ENCODE measurements at regions not wholly inside any gene's neighbourhood (a gene's known extent, or its start where the extent isn't known, plus 50 kb on each side); places are given as distances from the start of the nearest gene placed in this dataset.
"Not testable (repeated sequence)": the region's sequence is repeated elsewhere in the genome, so short reads cannot be mapped to it uniquely, and the experiment has no call there.

DNA sequence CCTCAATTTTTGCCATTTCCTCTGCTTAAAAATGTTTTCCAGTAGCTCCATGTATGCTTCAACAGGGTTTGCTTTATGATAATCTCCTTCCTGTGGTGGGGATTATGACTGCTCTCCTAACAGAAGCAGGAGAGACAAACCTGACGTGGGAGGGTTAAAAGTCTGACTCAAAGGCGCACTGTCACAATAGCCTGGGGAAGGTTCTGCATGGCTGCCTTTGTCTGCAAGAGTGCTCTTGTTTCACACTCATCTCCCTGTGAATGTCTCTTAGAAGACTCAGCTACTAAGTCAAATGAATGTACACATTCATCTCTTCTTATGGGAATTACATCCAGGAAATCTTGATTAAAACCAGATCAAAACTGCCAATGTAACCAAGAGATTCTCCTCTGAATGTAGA lies 90.9 kb upstream of the MTAP start:
- TF ChIP-seq, protein P1, sequence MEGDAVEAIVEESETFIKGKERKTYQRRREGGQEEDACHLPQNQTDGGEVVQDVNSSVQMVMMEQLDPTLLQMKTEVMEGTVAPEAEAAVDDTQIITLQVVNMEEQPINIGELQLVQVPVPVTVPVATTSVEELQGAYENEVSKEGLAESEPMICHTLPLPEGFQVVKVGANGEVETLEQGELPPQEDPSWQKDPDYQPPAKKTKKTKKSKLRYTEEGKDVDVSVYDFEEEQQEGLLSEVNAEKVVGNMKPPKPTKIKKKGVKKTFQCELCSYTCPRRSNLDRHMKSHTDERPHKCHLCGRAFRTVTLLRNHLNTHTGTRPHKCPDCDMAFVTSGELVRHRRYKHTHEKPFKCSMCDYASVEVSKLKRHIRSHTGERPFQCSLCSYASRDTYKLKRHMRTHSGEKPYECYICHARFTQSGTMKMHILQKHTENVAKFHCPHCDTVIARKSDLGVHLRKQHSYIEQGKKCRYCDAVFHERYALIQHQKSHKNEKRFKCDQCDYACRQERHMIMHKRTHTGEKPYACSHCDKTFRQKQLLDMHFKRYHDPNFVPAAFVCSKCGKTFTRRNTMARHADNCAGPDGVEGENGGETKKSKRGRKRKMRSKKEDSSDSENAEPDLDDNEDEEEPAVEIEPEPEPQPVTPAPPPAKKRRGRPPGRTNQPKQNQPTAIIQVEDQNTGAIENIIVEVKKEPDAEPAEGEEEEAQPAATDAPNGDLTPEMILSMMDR (IDR thresholded peaks at IDR 0.05; ENCODE audit: insufficient read depth, low read length, poor library complexity, severe bottlenecking) = no peak
- Histone ChIP-seq H3K27me3 (replicated peaks; ENCODE audit: control insufficient read depth, insufficient read depth, low read length) (no peaks in the 10 kb centered on the region; the same call in 1 of the 2 replicates), H3K36me3 (ENCODE audit: control insufficient read depth, insufficient read depth, low read length) (no peaks in the 10 kb centered on the region), H3K4me3 (replicated peaks; ENCODE audit: low read depth, low read length) (no peak overlapping the region)
- DNase-seq (ENCODE audit: extremely low read depth, insufficient read length) = peak; percentile 13

DNA sequence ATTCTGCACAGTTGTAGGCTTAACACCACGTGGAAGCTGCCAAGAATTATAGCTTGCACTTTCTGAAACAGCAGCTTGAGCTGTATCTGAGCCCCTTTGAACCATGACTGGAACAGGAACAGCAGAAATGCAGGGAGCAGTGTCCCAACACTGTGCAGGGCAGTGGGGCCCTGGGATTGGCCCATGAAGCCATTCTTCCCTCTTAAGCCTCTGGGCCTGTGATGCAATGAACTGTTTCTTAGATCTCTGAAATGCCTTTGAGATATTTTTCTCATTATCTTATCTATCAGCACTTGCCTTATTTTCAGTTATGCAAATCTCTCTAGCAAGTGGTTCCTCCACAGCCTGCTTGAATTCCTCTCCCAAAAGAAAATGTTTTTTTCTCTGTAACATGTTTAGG lies 87.0 kb upstream of the MTAP start:
- Histone ChIP-seq H3K36me3 (ENCODE audit: control insufficient read depth, insufficient read depth, low read length) (no peaks in the 10 kb centered on the region), H3K4me3 (replicated peaks; ENCODE audit: low read depth, low read length) (no peak overlapping the region), H3K27me3 (replicated peaks; ENCODE audit: control insufficient read depth, insufficient read depth, low read length) (no peaks in the 10 kb centered on the region; the same call in 1 of the 2 replicates)
- DNase-seq (ENCODE audit: extremely low read depth, insufficient read length) = no peak
- TF ChIP-seq, protein P1 (IDR thresholded peaks at IDR 0.05; ENCODE audit: insufficient read depth, low read length, poor library complexity, severe bottlenecking) = no peak

DNA sequence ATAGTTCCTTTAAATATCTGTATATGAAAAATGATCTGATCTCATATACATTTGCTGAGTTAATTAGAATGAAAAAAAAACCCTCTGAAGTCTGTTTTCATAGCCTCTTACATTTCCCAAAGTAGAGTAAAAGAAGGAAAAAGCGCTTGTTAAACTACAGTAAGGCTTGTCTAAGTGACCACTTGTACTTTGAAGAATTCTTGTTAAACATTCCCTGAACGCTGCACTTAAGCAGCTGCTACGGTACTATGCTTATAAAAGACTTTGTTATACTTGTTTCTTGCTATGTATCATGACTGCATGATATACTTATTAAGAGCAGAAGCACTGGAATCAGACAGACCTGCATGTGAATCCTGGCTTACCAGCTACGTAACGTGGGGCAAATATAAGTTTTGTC lies 81.7 kb upstream of the MTAP start:
- TF ChIP-seq, protein P1 (IDR thresholded peaks at IDR 0.05; ENCODE audit: insufficient read depth, low read length, poor library complexity, severe bottlenecking) = no peak
- Histone ChIP-seq H3K36me3 (ENCODE audit: control insufficient read depth, insufficient read depth, low read length) (no peaks in the 10 kb centered on the region), H3K4me3 (replicated peaks; ENCODE audit: low read depth, low read length) (no peak overlapping the region), H3K27me3 (replicated peaks; ENCODE audit: control insufficient read depth, insufficient read depth, low read length) (no peaks in the 10 kb centered on the region)
- DNase-seq (ENCODE audit: extremely low read depth, insufficient read length) = no peak

DNA sequence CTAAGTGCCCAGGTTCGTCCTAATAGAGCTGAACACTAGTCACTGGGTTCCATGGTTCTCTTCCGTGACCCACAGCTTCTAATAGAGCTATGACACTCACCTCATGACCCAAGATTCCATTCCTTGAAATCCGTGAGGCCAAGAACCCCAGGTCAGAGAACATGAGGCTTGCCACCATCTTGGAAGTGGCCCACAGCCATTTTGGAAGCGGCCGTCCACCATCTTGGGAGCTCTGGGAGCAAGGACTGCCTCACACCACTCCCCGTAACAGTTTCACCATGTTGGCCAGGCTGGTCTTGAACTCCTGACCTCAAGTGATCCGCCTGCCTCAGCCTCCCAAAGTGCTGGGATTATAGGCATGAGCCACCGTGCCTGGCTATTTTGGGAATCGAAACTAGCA lies 75.0 kb upstream of the MTAP start:
- DNase-seq (ENCODE audit: extremely low read depth, insufficient read length); H3K36me3 ChIP-seq (ENCODE audit: control insufficient read depth, insufficient read depth, low read length); H3K4me3 ChIP-seq (replicated peaks; ENCODE audit: low read depth, low read length); H3K27me3 ChIP-seq (replicated peaks; ENCODE audit: control insufficient read depth, insufficient read depth, low read length): not testable (repeated sequence)

DNA sequence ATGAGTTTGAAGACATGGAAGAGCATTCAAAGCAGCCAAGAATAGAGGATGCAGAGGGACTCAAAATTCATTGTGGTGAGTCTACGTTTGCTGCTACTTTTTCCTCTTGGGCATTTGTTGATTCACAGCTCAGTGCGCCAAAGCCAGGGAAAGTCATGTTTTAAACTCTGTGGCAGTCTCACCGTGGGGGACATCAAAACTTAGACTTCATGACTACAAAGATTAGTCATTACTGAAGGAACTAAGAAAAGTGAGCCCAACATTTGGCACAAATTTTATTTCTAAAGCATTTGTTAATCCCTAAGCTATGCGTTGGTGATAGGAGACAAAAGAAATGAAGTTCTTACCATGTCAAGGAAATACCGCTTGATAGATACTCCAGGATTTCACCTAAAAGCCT lies 73.7 kb upstream of the MTAP start:
- DNase-seq (ENCODE audit: extremely low read depth, insufficient read length) = no peak
- H3K36me3 ChIP-seq (ENCODE audit: control insufficient read depth, insufficient read depth, low read length) = no peaks in the 10 kb centered on the region
- TF ChIP-seq, protein P1 (IDR thresholded peaks at IDR 0.05; ENCODE audit: insufficient read depth, low read length, poor library complexity, severe bottlenecking) = no peak
- H3K27me3 ChIP-seq (replicated peaks; ENCODE audit: control insufficient read depth, insufficient read depth, low read length) = no peaks in the 10 kb centered on the region
- no peak overlapping the region for H3K4me3 ChIP-seq (replicated peaks; ENCODE audit: low read depth, low read length)

DNA sequence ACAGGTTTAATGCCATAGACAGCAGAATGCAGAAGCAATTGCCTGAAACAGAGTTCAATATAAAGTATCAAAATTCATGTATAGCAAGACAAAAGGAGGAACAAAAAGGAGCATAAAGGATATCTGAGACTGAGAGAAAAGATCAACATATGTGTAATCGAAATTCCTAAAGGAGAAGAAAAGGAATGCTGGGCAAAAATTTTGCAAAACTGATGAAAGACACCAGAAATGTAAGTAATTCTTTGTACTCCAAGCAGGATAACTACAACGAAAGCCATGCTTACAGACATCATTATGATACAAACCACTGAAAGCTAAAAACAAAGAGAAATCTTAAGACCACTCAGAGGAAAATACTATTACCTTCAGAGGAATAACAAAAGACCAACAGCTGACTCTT lies 72.8 kb upstream of the MTAP start:
- TF ChIP-seq, protein P1 (IDR thresholded peaks at IDR 0.05; ENCODE audit: insufficient read depth, low read length, poor library complexity, severe bottlenecking) = no peak
- no peaks in the 10 kb centered on the region for H3K36me3 ChIP-seq (ENCODE audit: control insufficient read depth, insufficient read depth, low read length)

More for the DNA sequence above, 72.8 kb upstream of the MTAP start:
- no peak for DNase-seq (ENCODE audit: extremely low read depth, insufficient read length)
- H3K27me3 ChIP-seq (replicated peaks; ENCODE audit: control insufficient read depth, insufficient read depth, low read length) = no peaks in the 10 kb centered on the region
- H3K4me3 ChIP-seq (replicated peaks; ENCODE audit: low read depth, low read length) = no peak overlapping the region

Data from GM06990 (cell line).